GF-D8 (cell line): ENCODE measurements at regions not wholly inside any gene's neighbourhood (a gene's known extent, or its start where the extent isn't known, plus 50 kb on each side); places are given as distances from the start of the nearest gene placed in this dataset.

Experiments used
- DNase-seq: peaks from one replicate; lab custom pipeline; 2025; lab: John Stamatoyannopoulos, UW

- no peak for DNase-seq
Observed at GRCh38 chr6:80725156-80725930, 618.9 kb downstream of the BCKDHB start.

GRCh38 chr6:80720824-80721223 is 614.4 kb downstream of the BCKDHB start:
- DNase-seq: no peak

GRCh38 chr6:80714513-80714912 is 608.0 kb downstream of the BCKDHB start:
- DNase-seq: no peak

DNA sequence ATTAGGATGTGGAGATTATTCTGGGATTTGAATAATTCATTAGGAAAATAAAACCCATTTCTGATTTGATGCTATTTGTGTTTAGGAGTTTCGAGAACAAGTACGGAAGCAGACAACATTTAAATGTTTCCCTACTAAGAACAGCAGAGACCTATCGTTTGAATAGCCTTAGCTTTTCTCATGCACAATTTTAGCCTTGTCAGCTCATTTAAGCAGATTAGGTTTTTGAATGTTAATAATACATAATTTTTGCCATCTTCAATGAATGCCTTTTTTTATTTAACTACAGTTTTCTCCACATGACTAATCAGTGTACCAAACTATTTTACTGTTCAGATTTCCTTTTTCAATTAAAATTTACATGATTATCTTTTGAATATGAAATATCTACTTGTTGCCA is 592.0 kb downstream of the BCKDHB start:
- DNase-seq: no peak

GRCh38 chr6:80696268-80696667 is 589.8 kb downstream of the BCKDHB start:
- DNase-seq: no peak

DNA sequence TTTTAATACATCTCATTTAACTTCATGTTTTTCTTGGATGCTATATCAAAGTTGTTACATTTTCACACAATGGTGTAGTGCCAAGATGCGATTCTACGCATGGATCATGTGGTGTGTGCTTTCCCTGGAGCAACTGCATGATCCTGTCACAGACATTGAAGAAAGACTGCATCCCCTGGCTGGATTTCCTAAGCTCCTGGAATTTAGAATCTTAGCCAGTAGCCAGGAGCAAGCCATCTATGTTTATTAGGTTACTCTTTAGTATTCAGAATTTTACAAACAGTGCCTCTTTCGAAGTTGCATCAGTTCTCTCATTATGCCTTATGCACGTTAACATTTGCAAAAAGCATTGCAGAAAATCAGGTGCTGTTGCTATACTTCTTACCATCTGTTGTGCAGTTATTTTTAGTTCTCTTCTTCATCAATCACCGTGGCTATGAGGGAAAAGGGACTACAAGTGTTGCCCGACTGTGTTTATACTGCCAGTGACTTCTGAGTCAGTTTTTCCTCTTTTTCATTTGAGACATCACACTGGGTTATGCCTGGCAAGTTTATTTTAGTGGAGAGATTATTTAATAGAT is 584.2 kb downstream of the BCKDHB start:
- no peak for DNase-seq

GRCh38 chr6:80689716-80690395 is 583.4 kb downstream of the BCKDHB start:
- DNase-seq: no peak

DNA sequence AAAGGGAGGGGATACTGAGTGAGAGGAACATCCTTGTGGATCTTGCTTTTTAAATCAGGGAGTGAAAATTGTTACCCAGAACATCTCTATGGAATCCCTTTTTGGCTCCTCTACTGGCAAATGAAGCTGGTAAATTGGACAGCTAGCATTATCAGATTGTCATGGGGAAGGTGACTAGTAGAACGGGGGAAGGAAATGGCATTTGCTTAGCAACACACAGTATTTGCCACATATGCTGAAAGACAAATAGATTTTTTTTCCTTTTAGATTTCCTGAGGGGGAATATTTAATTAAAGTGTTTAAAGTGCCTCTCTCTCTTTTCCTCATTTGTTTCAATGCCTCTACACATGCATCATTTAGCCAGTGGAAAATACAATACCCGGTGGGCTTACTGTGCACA is 573.5 kb downstream of the BCKDHB start:
- no peak for DNase-seq

GRCh38 chr6:80676386-80676785 is 569.9 kb downstream of the BCKDHB start:
- no peak for DNase-seq

GRCh38 chr6:80674669-80675068 is 568.2 kb downstream of the BCKDHB start:
- DNase-seq: no peak

- no peak for DNase-seq
Observed at GRCh38 chr6:80673367-80673766, 566.9 kb downstream of the BCKDHB start.

DNA sequence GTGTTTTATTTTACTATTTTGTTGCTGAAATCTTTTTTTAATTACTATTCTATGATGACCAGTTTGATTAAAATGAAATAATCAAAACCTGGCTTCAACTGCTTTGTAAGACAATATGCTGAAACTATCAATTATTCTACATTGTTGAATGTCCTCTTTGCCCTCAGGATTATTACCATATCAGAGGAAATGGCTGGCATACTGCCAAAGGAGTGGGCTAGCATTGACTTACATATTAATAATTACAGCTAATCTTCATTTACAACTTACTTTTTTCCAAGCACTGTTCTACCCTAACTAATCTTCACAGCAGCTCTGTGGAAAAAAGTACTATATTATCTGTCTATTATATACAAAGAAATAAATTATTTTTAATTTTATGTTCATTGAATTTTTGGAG is 560.5 kb downstream of the BCKDHB start:
- no peak for DNase-seq

DNA sequence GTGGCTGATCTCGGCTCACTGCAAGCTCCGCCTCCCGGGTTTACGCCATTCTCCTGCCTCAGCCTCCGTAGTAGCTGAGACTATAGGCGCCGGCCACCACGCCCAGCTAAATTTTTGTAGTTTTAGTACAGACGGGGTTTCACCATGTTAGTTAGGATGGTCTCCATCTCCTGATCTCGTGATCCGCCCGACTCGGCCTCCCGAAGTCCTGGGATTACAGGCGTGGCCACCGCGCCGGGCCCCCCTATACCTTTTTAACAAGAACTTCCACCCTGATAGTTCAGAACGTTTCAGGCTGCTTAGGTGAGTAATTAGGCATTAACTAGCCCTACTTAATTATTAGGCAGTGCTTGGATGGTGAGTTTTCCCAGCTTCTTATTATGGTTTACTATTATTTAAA is 552.5 kb downstream of the BCKDHB start:
- DNase-seq: no peak

DNA sequence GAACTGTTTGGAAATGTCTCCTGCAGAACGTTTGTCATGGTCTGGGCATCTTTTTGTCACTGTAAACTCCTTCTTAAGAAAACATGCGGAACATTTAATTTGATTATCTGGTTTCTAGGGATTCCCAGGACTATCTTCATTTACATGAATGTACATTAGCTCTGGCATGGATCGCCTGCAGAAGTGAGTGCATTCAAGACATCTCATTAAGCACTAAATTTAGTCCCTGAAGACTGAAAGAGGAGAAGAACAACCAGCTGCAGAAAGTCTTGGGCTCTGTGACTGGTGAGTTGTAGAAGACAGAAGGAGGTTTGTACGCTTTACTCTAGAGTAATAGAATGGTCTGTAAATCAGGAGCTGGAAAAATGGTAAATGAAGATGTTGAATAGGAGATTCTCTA is 540.7 kb downstream of the BCKDHB start:
- no peak for DNase-seq

DNA sequence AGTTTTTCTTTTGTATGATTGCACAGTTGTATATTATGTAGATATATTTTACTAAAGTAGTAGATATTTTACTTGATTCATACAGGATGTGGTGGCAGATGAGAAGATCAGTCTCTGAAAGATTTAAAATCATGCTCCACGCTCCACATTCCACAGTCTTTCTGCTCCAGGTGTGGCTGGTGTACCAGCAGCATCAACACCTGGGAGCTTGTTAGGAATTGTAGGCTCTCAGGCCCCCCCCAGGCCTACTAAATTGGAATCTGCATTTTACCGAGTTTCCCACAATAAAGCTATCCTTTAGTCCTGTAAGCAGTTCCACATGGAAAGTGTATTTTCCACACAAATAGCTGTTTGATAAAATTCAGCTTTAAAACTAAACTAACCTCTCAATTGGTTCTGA is 537.4 kb downstream of the BCKDHB start:
- DNase-seq: no peak

DNA sequence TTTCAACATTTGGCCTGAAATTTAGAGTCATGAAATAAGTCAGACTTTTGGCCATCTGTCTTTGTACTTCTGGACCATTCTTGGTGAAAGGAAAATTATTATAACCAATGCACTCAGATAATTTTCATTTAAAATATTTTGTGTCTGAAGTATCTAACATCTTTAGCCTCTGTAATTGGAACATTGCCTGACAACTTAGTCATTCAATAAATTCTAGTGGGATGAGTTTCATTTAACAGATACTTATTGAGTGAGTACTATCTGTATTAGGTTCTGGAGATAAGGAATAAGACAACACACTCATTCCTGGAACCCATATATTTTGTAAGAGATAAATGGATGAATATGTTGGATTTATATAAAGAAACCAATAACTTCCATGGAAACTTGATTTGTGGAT is 536.0 kb downstream of the BCKDHB start:
- no peak for DNase-seq

DNA sequence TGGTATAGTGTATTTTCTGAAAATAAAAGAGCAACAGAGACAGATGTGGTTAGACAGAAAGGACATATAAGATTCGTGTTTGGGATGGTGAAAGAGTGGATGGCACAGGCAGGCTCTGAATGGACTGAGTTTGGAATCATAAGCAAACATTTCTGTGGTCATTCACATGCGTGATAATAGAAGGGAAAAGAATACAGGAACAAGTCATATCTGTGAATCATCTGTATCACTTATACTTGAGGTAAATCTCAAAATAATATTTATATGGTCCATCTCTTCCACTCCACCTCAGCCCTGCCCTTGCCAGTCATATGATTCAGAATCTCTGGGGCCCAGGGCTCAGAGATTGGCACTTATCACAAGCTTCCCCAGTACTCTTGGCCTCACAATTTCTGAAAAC is 535.1 kb downstream of the BCKDHB start:
- no peak for DNase-seq

GRCh38 chr6:80640176-80640575 is 533.7 kb downstream of the BCKDHB start:
- no peak for DNase-seq

- DNase-seq: no peak
Observed at GRCh38 chr6:80639181-80639629, 532.7 kb downstream of the BCKDHB start.

DNA sequence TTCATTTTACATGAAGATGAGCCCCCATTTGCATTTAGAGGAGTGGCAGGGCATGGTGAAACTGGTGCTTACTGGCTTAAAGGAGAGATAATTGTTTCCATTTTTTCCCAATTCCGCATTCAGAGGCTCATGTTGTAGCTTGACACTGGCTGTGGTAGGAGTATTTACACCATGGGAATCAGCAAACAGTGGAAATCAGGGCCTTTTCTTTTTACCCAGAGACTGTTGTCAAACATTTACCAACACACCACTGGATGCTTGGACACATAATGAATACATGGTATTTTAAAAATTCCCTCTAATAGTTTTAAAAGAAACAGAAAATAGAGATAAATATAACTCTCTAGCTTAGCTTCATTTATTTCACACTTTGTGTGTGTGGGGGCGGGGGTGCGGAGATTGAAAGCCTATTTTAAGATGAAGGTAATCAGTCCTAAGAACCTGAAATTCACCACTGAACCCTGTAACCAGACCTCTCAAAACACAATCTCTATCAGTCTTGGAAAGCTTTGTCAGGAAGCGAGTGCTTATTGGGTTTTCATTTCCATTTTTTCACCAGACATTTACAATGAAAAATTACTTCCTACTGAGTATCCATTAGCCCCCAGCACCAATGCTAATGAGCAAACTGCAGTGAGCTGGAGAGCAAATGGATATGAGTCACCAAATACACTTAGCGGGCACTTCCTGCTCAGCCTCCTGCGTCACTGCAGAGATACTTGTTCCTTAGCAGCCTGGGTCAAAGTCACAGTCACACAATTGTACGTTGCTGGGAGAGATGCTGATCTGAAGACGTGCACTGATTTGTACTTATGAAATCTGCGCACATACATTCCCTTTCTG is 532.0 kb downstream of the BCKDHB start:
- DNase-seq: no peak

GRCh38 chr6:80637312-80637711 is 530.8 kb downstream of the BCKDHB start:
- no peak for DNase-seq

DNA sequence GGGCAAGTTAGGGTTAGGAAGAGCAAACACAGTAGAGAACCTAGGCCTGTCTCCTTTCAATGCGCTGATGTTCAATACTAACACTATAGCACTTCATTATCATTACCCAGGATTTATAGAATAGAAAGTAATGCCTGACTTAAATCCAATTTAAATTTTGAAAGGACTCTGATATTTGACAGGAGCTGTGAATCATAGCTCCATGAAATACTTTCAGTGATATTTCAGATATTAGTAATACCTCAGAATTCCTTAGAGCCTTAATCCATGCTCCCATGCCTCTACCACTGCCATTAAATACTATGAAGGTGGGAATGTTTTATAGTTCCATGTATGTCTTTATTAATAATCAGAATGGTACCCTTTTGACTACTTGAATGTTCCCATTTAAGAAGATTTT is 530.2 kb downstream of the BCKDHB start:
- DNase-seq: no peak
